ENCODE measurements at regions not wholly inside any gene's neighbourhood (a gene's known extent, or its start where the extent isn't known, plus 50 kb on each side); places are given as distances from the start of the nearest gene placed in this dataset.

GRCh38 chrX:141301017-141301416, 58.7 kb upstream of the SPANXC start:
- H3K23ac ChIP-seq (ENCODE audit: insufficient read length), result no peak overlapping the region
- H2BK20ac ChIP-seq (ENCODE audit: low read length), result no peak overlapping the region
- H4K8ac ChIP-seq (ENCODE audit: extremely low read depth, insufficient read depth, low read length), result no peak overlapping the region
- H2BK15ac ChIP-seq (ENCODE audit: low read length), result no peak overlapping the region
- no peak overlapping the region for H2AFZ ChIP-seq (ENCODE audit: low read length)
- no peaks in the 10 kb centered on the region for H3K36me3 ChIP-seq (ENCODE audit: control insufficient read depth in 2 of 4, insufficient read depth in 4 of 4, low read length in 3 of 4)
- H2BK5ac ChIP-seq (ENCODE audit: low read depth, low read length), result no peak overlapping the region
- H3K4me2 ChIP-seq (ENCODE audit: insufficient read depth in 1 of 2, low read depth in 2 of 2, low read length in 2 of 2), result no peak overlapping the region
- no peak overlapping the region for H2AK5ac ChIP-seq (ENCODE audit: low read depth, low read length)
- H2BK120ac ChIP-seq (replicated peaks; ENCODE audit: low read depth, low read length), result no peak overlapping the region
- no peaks in the 10 kb centered on the region for H3K4me1 ChIP-seq (replicated peaks in 1 of 4; ENCODE audit: control insufficient read depth in 3 of 4, insufficient read depth in 4 of 4, low read length in 3 of 4)
- no peaks in the 10 kb centered on the region for H3K79me1 ChIP-seq (ENCODE audit: low read depth, low read length)
- ChIA-PET CTCF (ENCODE audit: partially characterized antibody) (no interaction called here), POLR2A (ENCODE audit: partially characterized antibody) (no interaction called here)
- H4K20me1 ChIP-seq (replicated peaks in 1 of 2; ENCODE audit: control insufficient read depth in 1 of 2, insufficient read depth in 2 of 2, low read length in 2 of 2), result no peaks in the 10 kb centered on the region
- no peak overlapping the region for H3K56ac ChIP-seq (replicated peaks; ENCODE audit: insufficient read length, low read depth, low read length)
- H3K23me2 ChIP-seq (ENCODE audit: low read depth, low read length), result no peaks in the 10 kb centered on the region; the same call in 1 of the 2 replicates
- no peak overlapping the region for H3K4me3 ChIP-seq (ENCODE audit: extremely low read depth in 1 of 4, insufficient read depth in 2 of 4, low read depth in 3 of 4, low read length in 4 of 4)
- H3K14ac ChIP-seq (ENCODE audit: insufficient read length), result no peak overlapping the region
- H3K4ac ChIP-seq (replicated peaks; ENCODE audit: insufficient read length, low read depth, low read length), result no peak overlapping the region
- H3K79me2 ChIP-seq (ENCODE audit: control insufficient read depth in 1 of 2, insufficient read depth in 2 of 2, low read length in 2 of 2), result no peaks in the 10 kb centered on the region
- H3K18ac ChIP-seq (ENCODE audit: extremely low read depth, low read length), result no peak overlapping the region
- H2BK12ac ChIP-seq (ENCODE audit: low read depth, low read length), result no peak overlapping the region
- no peak overlapping the region for H4K91ac ChIP-seq (replicated peaks; ENCODE audit: insufficient read length, low read length)
- H3K9ac ChIP-seq (replicated peaks in 1 of 4; ENCODE audit: extremely low read depth in 1 of 4, low read depth in 3 of 4, low read length in 3 of 4), result no peak overlapping the region
- FAIRE-seq, result no peak
- no peak for DNase-seq (ENCODE audit: low read depth in 1 of 2, low spot score in 2 of 2)
- no peak overlapping the region for H3K27ac ChIP-seq (ENCODE audit: low read depth, low read length)
- H3K27me3 ChIP-seq (replicated peaks in 1 of 4; ENCODE audit: control insufficient read depth in 3 of 4, extremely low read depth in 1 of 4, insufficient read depth in 3 of 4, low read length in 3 of 4), result no peaks in the 10 kb centered on the region
- no peak overlapping the region for H4K5ac ChIP-seq (ENCODE audit: insufficient read length, low read depth, low read length)
- H3K9me3 ChIP-seq (ENCODE audit: insufficient read depth in 2 of 2, low read depth in 1 of 2, low read length in 1 of 2), result no peaks in the 10 kb centered on the region
- 88% methylated on average over 5 of the region's 5 CpGs; no CpG with 5 or more reads in 1 of the 2 experiments for WGBS, 2 experiments (ENCODE audit: extremely low coverage in 1 of 2, insufficient coverage in 1 of 2, insufficient read length in 1 of 2, insufficient replicate concordance in 2 of 2, low coverage in 1 of 2, low lambda C conversion rate in 2 of 2, missing lambda C conversion rate in 1 of 2)
- TF ChIP-seq CTCF (IDR thresholded peaks at IDR 0.05; ENCODE audit: control extremely low read depth in 1 of 3, insufficient read depth in 1 of 3, low read depth in 1 of 3, low read length in 3 of 3), result no peak
- TF ChIP-seq ASH2L (IDR thresholded peaks at IDR 0.05; ENCODE audit: low read length), result no peak
- no peak for TF ChIP-seq CTBP2 (IDR thresholded peaks at IDR 0.05; ENCODE audit: borderline replicate concordance, insufficient read depth, insufficient read length, low read length)
- no peak for TF ChIP-seq SP2 (IDR thresholded peaks at IDR 0.05; ENCODE audit: low read length)
- TF ChIP-seq TCF12 (IDR thresholded peaks at IDR 0.05; ENCODE audit: low read depth, low read length), result no peak
- TF ChIP-seq JUN (IDR thresholded peaks at IDR 0.05; ENCODE audit: low read depth, low read length), result no peak
- TF ChIP-seq KDM4A (IDR thresholded peaks at IDR 0.05; ENCODE audit: low read depth, low read length, severe bottlenecking), result no peak
- no peak for TF ChIP-seq GABPA (IDR thresholded peaks at IDR 0.05; ENCODE audit: borderline replicate concordance, insufficient read depth, low read length)
- TF ChIP-seq HDAC6 (IDR thresholded peaks at IDR 0.05; ENCODE audit: low read depth, low read length), result no peak
- no peak for TF ChIP-seq RFX5 (IDR thresholded peaks at IDR 0.05; ENCODE audit: borderline replicate concordance, low read depth, low read length)
- no peak for TF ChIP-seq POU5F1 (IDR thresholded peaks at IDR 0.05; ENCODE audit: low read depth, low read length)
- TF ChIP-seq SP4 (IDR thresholded peaks at IDR 0.05; ENCODE audit: low read length), result no peak
- no peak for TF ChIP-seq SP1 (IDR thresholded peaks at IDR 0.05; ENCODE audit: low read depth, low read length)
- TF ChIP-seq MAFK (IDR thresholded peaks at IDR 0.05; ENCODE audit: low read depth, low read length), result no peak

Data from H1 (cell line).